ENCODE measurements at regions not wholly inside any gene's neighbourhood (a gene's known extent, or its start where the extent isn't known, plus 50 kb on each side); places are given as distances from the start of the nearest gene placed in this dataset.
"Not testable (repeated sequence)": the region's sequence is repeated elsewhere in the genome, so short reads cannot be mapped to it uniquely, and the experiment has no call there.

DNA sequence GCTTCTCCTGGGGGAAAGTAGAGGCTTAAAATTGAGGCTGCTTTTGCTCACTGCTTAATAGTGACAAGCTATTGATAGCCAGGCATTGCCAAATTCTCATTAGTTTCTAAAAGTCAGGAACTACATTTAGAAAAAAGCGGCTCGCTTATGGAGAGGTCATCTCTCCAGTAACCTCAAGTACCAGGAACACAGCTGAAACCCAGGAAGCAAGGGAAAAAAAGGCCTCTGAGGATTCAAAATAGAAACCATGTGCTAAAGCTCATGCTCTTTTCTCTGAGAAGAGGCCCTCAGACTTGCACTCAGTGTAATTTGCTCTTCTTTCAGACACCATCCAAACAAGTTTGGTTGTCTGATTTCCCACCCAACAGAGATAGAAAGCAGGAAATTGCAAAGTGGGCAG, 261.4 kb upstream of the USP25 start:
- Histone ChIP-seq H3K9me3 (ENCODE audit: control insufficient read depth in 2 of 2, insufficient read depth in 1 of 2, low read length in 1 of 2) (no peaks in the 10 kb centered on the region), H3K4me1 (ENCODE audit: control insufficient read depth in 2 of 2, insufficient read depth in 2 of 2, low read length in 2 of 2) (no peaks in the 10 kb centered on the region), H3K27me3 (ENCODE audit: control insufficient read depth in 2 of 2, insufficient read depth in 1 of 2, low read length in 1 of 2) (no peaks in the 10 kb centered on the region), H3K36me3 (ENCODE audit: control insufficient read depth in 2 of 2, insufficient read depth in 2 of 2, low read length in 1 of 2) (no peaks in the 10 kb centered on the region), H3K27ac (ENCODE audit: low read depth in 1 of 2, low read length in 1 of 2) (no peak overlapping the region), H3K4me3 (ENCODE audit: low read length in 2 of 2) (no peak overlapping the region)
- no peak for DNase-seq (ENCODE audit: low read depth in 6 of 9, low spot score in 9 of 9)
- WGBS = 98% methylated on average over 2 of the region's 2 CpGs

- H3K36me3 ChIP-seq (ENCODE audit: control insufficient read depth in 2 of 2, insufficient read depth in 2 of 2, low read length in 1 of 2) = no peaks in the 10 kb centered on the region
- no peak for DNase-seq (ENCODE audit: low read depth in 6 of 9, low spot score in 9 of 9)
- WGBS = 97% methylated on average over 6 of the region's 6 CpGs
Measured at GRCh38 chr21:15472108-15473040, 257.4 kb upstream of the USP25 start.

DNA sequence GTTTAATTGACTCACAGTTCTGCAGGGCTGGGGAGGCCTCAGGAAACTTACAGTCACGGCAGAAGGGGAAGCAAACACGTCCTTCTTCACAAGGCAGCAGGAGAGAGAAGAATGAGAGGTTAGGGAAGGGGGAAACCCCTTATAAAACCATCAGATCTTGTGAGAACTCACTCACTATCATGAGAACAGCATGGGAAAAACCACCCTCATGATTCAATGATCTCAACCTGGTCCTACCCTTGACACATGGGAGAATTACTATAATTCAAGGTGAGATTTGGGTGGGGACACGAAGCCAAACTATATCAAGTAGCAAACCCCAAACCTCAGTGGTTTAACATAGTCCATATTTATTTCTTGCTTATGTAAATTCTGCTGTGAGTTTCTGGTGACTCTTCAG, 252.0 kb upstream of the USP25 start:
- H3K4me3 ChIP-seq (ENCODE audit: low read length in 2 of 2); H3K36me3 ChIP-seq (ENCODE audit: control insufficient read depth in 2 of 2, insufficient read depth in 2 of 2, low read length in 1 of 2); H3K27ac ChIP-seq (ENCODE audit: low read depth in 1 of 2, low read length in 1 of 2); H3K4me1 ChIP-seq (ENCODE audit: control insufficient read depth in 2 of 2, insufficient read depth in 2 of 2, low read length in 2 of 2); H3K9me3 ChIP-seq (ENCODE audit: control insufficient read depth in 2 of 2, insufficient read depth in 1 of 2, low read length in 1 of 2); H3K27me3 ChIP-seq (ENCODE audit: control insufficient read depth in 2 of 2, insufficient read depth in 1 of 2, low read length in 1 of 2); DNase-seq (ENCODE audit: low read depth in 6 of 9, low spot score in 9 of 9): not testable (repeated sequence)
- WGBS = 96% methylated on average over 3 of the region's 3 CpGs

More at GRCh38 chr21:15472108-15473040, 257.4 kb upstream of the USP25 start:
- no peak overlapping the region for H3K4me3 ChIP-seq (ENCODE audit: low read length in 2 of 2)
- no peaks in the 10 kb centered on the region for H3K27me3 ChIP-seq (ENCODE audit: control insufficient read depth in 2 of 2, insufficient read depth in 1 of 2, low read length in 1 of 2)
- H3K27ac ChIP-seq (ENCODE audit: low read depth in 1 of 2, low read length in 1 of 2) = no peak overlapping the region
- no peaks in the 10 kb centered on the region for H3K9me3 ChIP-seq (ENCODE audit: control insufficient read depth in 2 of 2, insufficient read depth in 1 of 2, low read length in 1 of 2)
- no peaks in the 10 kb centered on the region for H3K4me1 ChIP-seq (ENCODE audit: control insufficient read depth in 2 of 2, insufficient read depth in 2 of 2, low read length in 2 of 2)

GRCh38 chr21:15480160-15480559, 249.6 kb upstream of the USP25 start:
- no peak overlapping the region for H3K4me3 ChIP-seq (ENCODE audit: low read length in 2 of 2)
- DNase-seq (ENCODE audit: low read depth in 6 of 9, low spot score in 9 of 9) = no peak
- H3K27me3 ChIP-seq (ENCODE audit: control insufficient read depth in 2 of 2, insufficient read depth in 1 of 2, low read length in 1 of 2) = no peaks in the 10 kb centered on the region
- H3K4me1 ChIP-seq (ENCODE audit: control insufficient read depth in 2 of 2, insufficient read depth in 2 of 2, low read length in 2 of 2) = peaks cover 5 to 10% of the 10 kb centered on the region in 2 donors
- WGBS = 94% methylated on average over 6 of the region's 6 CpGs
- H3K36me3 ChIP-seq (ENCODE audit: control insufficient read depth in 2 of 2, insufficient read depth in 2 of 2, low read length in 1 of 2) = no peaks in the 10 kb centered on the region
- H3K9me3 ChIP-seq (ENCODE audit: control insufficient read depth in 2 of 2, insufficient read depth in 1 of 2, low read length in 1 of 2) = no peaks in the 10 kb centered on the region
- H3K27ac ChIP-seq (ENCODE audit: low read depth in 1 of 2, low read length in 1 of 2) = no peak overlapping the region

GRCh38 chr21:15483138-15483780, 246.5 kb upstream of the USP25 start:
- no peaks in the 10 kb centered on the region for H3K27me3 ChIP-seq (ENCODE audit: control insufficient read depth in 2 of 2, insufficient read depth in 1 of 2, low read length in 1 of 2)
- H3K4me1 ChIP-seq (ENCODE audit: control insufficient read depth in 2 of 2, insufficient read depth in 2 of 2, low read length in 2 of 2) = peaks cover 5 to 10% of the 10 kb centered on the region in 2 donors
- H3K27ac ChIP-seq (ENCODE audit: low read depth in 1 of 2, low read length in 1 of 2) = no peak overlapping the region
- WGBS = 21% methylated on average over 8 of the region's 8 CpGs
- no peaks in the 10 kb centered on the region for H3K36me3 ChIP-seq (ENCODE audit: control insufficient read depth in 2 of 2, insufficient read depth in 2 of 2, low read length in 1 of 2)
- peak; percentile 59 to 90 (median 80) for DNase-seq (ENCODE audit: low read depth in 6 of 9, low spot score in 9 of 9)
- H3K9me3 ChIP-seq (ENCODE audit: control insufficient read depth in 2 of 2, insufficient read depth in 1 of 2, low read length in 1 of 2) = no peaks in the 10 kb centered on the region
- no peak overlapping the region for H3K4me3 ChIP-seq (ENCODE audit: low read length in 2 of 2)

GRCh38 chr21:15486460-15487195, 243.2 kb upstream of the USP25 start:
- Histone ChIP-seq H3K27me3 (ENCODE audit: control insufficient read depth in 2 of 2, insufficient read depth in 1 of 2, low read length in 1 of 2) (no peaks in the 10 kb centered on the region), H3K9me3 (ENCODE audit: control insufficient read depth in 2 of 2, insufficient read depth in 1 of 2, low read length in 1 of 2) (no peaks in the 10 kb centered on the region), H3K4me3 (ENCODE audit: low read length in 2 of 2) (no peak overlapping the region), H3K36me3 (ENCODE audit: control insufficient read depth in 2 of 2, insufficient read depth in 2 of 2, low read length in 1 of 2) (no peaks in the 10 kb centered on the region), H3K27ac (ENCODE audit: low read depth in 1 of 2, low read length in 1 of 2) (no peak overlapping the region), H3K4me1 (ENCODE audit: control insufficient read depth in 2 of 2, insufficient read depth in 2 of 2, low read length in 2 of 2) (peaks cover 0 to 3% of the 10 kb centered on the region in 2 donors)
- WGBS = 94% methylated on average over 11 of the region's 11 CpGs
- no peak for DNase-seq (ENCODE audit: low read depth in 6 of 9, low spot score in 9 of 9)

DNA sequence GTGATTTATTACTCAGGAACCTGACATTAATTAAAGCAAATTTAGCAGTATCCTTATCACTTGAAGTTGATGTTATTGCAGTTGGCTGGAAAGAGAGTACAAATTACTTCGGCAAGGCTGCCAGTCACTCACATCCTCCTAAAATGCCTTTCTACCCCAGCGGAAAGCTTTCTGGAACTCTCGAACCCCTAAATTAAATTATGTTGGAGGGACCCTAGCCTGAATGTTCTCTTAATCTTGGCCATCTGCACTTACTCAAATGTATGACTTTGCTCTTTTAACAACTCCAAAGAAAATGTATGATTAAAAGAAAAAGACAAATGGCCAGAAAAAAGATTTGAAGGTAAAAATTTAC, 242.6 kb upstream of the USP25 start:
- Histone ChIP-seq H3K9me3 (ENCODE audit: control insufficient read depth in 2 of 2, insufficient read depth in 1 of 2, low read length in 1 of 2) (no peaks in the 10 kb centered on the region), H3K4me3 (ENCODE audit: low read length in 2 of 2) (no peak overlapping the region), H3K36me3 (ENCODE audit: control insufficient read depth in 2 of 2, insufficient read depth in 2 of 2, low read length in 1 of 2) (no peaks in the 10 kb centered on the region), H3K27me3 (ENCODE audit: control insufficient read depth in 2 of 2, insufficient read depth in 1 of 2, low read length in 1 of 2) (no peaks in the 10 kb centered on the region), H3K27ac (ENCODE audit: low read depth in 1 of 2, low read length in 1 of 2) (no peak overlapping the region), H3K4me1 (ENCODE audit: control insufficient read depth in 2 of 2, insufficient read depth in 2 of 2, low read length in 2 of 2) (peaks cover 0 to 3% of the 10 kb centered on the region in 2 donors)
- 96% methylated on average over 3 of the region's 3 CpGs for WGBS
- DNase-seq (ENCODE audit: low read depth in 6 of 9, low spot score in 9 of 9) = no peak

DNA sequence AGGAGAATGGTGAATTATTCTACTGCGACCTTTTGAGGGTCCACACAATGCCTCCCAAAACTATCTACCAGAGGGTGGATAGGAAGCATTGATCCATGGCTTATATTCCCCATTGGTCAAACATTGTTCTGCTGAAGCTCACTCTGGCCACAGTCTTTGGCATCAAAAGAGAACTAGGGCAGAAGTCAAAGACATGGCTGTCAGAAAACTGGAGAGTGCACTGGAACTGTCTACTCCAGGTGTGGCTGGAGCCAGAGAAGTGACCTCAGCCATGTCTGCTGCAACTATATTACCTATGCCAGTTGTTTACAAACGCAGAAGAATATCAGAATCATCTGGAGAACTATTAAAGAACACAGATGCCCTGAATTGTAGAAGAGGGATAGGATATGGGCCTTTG, 238.7 kb upstream of the USP25 start:
- H3K27me3 ChIP-seq (ENCODE audit: control insufficient read depth in 2 of 2, insufficient read depth in 1 of 2, low read length in 1 of 2) = no peaks in the 10 kb centered on the region
- no peak for DNase-seq (ENCODE audit: low read depth in 6 of 9, low spot score in 9 of 9)
- H3K9me3 ChIP-seq (ENCODE audit: control insufficient read depth in 2 of 2, insufficient read depth in 1 of 2, low read length in 1 of 2) = no peaks in the 10 kb centered on the region
- no peaks in the 10 kb centered on the region for H3K4me1 ChIP-seq (ENCODE audit: control insufficient read depth in 2 of 2, insufficient read depth in 2 of 2, low read length in 2 of 2)
- H3K4me3 ChIP-seq (ENCODE audit: low read length in 2 of 2) = no peak overlapping the region
- no peaks in the 10 kb centered on the region for H3K36me3 ChIP-seq (ENCODE audit: control insufficient read depth in 2 of 2, insufficient read depth in 2 of 2, low read length in 1 of 2)
- 96% methylated on average over 2 of the region's 2 CpGs for WGBS
- no peak overlapping the region for H3K27ac ChIP-seq (ENCODE audit: low read depth in 1 of 2, low read length in 1 of 2)

GRCh38 chr21:15493646-15494045, 236.1 kb upstream of the USP25 start:
- 86% methylated on average over 3 of the region's 3 CpGs for WGBS
- no peak for DNase-seq (ENCODE audit: low read depth in 6 of 9, low spot score in 9 of 9)
- Histone ChIP-seq H3K4me3 (ENCODE audit: low read length in 2 of 2) (no peak overlapping the region), H3K9me3 (ENCODE audit: control insufficient read depth in 2 of 2, insufficient read depth in 1 of 2, low read length in 1 of 2) (no peaks in the 10 kb centered on the region), H3K27me3 (ENCODE audit: control insufficient read depth in 2 of 2, insufficient read depth in 1 of 2, low read length in 1 of 2) (no peaks in the 10 kb centered on the region), H3K36me3 (ENCODE audit: control insufficient read depth in 2 of 2, insufficient read depth in 2 of 2, low read length in 1 of 2) (no peaks in the 10 kb centered on the region), H3K27ac (ENCODE audit: low read depth in 1 of 2, low read length in 1 of 2) (no peak overlapping the region), H3K4me1 (ENCODE audit: control insufficient read depth in 2 of 2, insufficient read depth in 2 of 2, low read length in 2 of 2) (no peaks in the 10 kb centered on the region)

Data from thymus (tissue), 11 donors.